GM19438 (cell line): ENCODE measurements at regions not wholly inside any gene's neighbourhood (a gene's known extent, or its start where the extent isn't known, plus 50 kb on each side); places are given as distances from the start of the nearest gene placed in this dataset.

Source experiments
- ATAC-seq: cut with Tn5 transposase; IDR thresholded peaks from one replicate; pipeline ENCODE4 v1.9.1; 2021; ENCODE audit warnings: low read depth; ENCODE audit not compliant: unreplicated experiment

DNA sequence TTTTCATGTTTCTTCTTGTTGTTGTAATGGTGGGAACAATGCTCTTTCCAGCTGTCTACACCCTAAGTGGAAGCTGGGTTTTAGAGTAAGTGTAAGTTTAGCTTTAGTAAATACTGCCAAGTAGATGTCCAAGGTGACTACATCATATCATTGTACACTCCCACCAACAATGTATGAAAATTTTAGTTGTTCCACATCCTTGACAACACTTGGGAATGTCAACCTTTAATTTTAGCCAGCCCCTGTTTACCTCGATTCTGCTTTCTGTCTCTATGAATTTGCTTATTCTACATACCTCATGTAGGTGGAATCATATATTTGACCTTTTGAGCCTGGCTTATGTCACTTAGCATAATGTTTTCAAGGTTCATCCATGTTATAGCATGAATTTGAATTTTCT, 93.0 kb downstream of the MTPAP start:
- ATAC-seq = no peak

DNA sequence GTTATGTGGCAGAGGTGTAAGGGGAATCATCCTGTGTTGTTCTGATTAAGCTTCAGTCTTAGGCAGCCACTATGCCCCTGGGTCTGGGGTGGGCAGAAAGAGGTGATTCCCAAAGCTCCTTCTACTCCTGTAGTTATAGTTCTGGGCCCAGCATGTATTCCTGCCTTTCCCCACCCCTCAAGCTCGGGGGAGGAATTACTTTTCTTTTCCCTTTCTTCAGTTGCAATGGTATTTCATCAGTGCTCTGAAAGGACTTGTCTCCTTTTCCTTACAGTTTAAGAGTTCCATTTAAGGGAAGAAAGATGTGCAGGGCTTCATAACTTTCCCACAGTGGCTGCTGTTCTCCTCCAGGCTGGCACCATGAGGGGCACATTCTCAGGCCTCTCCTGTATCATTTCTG, 94.2 kb downstream of the MTPAP start:
- no peak for ATAC-seq

DNA sequence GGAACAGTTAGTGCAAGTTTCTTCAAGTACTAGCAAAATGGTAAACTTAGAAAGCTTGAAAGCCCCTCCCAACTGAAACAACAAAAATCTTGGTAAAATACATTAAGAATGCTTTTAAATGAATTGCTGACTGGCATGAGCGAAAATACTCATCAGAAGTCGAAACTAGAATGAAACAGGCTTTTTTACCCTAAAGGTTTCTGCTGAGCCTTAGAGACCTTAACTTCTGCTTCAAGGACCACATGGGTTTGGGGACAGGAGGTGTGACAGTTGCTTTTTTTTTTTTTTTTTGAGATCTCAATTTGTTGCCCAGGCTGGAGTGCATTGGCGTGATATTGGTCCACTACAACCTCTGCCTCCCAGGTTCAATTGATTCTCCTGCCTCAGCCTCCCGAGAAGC, 100.3 kb downstream of the MTPAP start:
- no peak for ATAC-seq

DNA sequence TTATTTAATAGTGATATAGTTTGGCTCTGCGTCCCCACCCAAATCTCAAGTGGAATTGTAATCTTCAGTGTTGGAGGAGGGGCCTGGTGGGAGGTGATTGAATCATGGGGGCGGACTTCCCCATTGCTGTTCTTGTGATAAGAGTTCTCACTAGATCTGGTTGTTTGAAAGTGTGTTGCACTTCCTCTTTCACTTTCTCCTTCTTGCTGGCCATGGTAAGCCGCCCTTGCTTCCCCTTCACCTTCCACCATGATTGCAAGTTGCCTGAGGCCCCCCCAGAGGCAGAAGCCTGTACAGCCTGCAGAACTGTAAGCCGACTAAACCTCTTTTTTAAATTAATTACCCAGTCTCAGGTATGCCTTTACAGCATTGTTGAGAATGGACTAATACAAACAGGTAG, 101.4 kb downstream of the MTPAP start:
- ATAC-seq = no peak

DNA sequence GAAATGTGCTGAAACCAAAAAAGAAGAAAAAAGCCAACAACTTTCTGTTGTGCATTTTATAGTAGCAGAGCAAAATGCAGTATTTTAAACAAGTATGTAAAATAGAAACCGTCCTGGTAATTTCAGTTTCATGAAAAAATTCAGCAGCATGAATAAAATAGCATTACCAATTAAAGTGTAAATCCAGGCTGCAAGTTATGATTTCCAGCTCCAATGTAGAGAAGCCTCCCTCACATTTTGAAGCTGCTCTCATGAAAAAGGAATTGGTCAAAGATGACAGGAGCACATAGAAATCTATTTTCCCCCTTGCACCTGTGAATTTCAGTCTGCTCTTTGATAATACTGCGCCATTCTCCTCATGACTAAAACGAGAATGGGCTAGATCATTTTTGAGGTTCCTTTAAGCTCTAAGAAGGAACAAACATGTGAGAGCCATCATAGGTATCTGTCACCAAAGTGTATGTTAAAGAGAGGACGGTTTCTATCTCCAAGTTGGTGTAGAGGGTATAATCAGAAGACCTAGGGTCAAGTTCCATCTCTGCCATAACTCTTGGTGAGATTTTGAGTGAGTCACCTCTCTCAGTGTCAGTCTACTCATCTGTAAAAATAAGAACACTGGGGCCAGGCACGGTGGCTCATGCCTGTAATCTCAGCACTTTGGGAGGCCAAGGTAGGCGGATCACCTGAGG, 107.5 kb downstream of the MTPAP start:
- no peak for ATAC-seq

DNA sequence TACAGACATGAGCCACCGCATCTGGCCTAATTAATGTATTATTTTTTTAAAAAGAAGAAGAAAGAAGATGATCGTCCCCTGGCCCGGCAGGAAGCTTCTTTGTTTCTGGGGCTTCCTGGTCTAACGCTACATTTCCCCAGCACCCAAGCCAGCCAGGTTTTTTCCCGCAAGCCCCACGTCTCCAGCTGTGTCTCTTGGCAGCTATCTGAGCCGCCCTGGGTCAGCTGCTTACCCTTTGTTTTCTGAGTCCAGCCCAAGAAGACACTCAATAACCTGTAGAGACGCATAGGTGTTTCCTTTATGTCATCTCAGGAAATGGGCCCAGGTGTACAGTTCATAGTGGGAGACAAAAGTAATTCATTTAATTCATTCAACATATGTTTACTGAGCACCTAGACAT, 110.2 kb downstream of the MTPAP start:
- no peak for ATAC-seq

DNA sequence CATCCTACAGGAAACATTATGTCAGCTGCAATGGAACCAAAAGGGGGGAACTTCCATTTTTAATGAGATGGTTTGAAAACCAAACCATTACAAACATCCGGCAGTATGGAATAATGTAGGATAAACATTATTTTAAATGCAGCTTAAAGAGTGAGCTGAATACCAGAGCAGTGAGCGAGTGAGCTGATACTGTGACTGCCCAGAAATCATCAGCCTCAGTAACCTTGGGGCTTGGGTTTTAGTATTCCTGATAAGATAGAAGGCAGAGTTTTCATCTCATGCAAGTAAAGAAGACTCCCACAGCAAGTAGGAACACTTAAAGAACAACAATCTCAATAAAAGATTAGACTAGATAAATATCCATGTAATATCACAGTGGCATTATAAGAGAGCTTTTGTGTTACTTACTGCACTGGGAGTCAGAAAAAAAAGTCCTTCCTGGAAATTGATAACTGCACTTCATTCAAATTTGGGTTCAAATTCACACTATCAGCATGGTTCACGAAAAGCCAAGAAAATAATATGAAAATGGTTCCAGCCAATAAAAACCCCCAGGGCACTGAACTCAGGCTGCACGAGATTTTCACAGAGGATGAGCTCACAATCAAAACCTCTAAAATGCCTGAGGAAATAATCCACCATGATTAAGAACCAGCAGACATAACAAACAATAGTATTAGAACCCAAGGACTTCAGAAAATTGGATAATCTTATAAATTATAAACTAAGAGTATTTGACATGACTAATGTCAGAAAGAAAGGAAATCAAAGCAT, 115.7 kb downstream of the MTPAP start:
- no peak for ATAC-seq

DNA sequence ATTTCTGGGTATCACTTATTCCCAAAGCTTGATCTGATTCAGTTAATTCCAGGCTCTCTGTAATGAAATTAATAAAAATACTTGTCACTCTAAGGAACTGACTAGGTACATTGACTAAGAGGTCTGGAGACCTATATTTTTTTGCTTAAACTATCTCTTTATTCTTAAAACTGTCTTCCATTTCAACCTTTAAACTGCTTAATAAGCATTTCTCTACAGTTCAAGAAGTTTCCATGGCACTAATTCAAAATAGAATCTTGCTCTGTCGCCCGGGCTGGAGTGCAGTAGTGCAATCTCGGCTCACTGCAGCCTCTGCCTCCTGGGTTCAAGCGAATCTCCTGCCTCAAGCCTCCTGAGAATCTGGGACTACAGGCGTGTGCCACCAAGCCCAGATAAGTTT, 117.4 kb downstream of the MTPAP start:
- ATAC-seq = no peak

DNA sequence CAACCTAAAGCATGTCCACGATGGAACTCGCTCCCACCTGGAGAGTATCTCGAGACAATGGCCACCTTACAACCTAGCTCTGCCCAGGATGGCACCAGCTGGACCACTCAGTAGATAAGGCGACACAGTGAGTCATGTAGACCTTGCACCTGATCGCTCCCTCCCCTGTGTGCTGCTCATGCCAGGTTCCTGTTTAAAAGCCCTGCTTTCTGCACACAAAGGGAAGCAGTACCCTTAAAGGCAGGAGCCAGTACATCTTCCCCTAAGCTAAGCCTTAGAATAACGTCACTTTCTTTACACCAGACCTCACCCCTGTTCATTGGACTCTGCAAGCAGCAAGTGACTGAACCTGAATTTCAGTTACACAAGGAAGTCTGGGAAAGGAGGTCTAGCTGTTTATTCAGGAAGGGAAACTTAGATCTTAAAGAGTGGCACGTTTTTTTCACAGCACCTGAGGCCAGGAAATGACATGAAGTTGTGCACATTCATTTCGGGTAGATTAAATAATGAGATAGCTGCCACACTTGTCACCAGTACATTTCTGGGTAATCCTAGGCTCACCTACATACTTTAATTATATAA, 117.9 kb downstream of the MTPAP start:
- ATAC-seq = no peak

DNA sequence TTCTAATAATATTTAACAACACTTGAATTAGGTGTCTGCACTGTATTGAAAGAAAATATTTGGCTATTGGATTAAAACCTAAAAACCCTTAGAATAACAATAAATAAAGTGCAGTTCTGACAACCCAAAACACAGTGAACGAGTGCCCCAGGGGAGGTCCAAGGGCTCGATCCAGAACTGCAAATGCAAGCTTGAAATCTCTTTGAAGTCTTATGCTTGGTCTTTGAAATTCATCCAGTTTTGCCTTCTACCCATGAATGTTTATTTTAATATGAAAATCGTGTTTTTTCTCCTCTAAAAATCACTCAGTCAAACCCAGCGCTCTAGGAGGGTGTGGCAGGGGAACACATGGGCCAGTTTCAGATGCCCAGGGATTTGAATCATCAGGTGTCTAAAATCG, 119.5 kb downstream of the MTPAP start:
- ATAC-seq = no peak

DNA sequence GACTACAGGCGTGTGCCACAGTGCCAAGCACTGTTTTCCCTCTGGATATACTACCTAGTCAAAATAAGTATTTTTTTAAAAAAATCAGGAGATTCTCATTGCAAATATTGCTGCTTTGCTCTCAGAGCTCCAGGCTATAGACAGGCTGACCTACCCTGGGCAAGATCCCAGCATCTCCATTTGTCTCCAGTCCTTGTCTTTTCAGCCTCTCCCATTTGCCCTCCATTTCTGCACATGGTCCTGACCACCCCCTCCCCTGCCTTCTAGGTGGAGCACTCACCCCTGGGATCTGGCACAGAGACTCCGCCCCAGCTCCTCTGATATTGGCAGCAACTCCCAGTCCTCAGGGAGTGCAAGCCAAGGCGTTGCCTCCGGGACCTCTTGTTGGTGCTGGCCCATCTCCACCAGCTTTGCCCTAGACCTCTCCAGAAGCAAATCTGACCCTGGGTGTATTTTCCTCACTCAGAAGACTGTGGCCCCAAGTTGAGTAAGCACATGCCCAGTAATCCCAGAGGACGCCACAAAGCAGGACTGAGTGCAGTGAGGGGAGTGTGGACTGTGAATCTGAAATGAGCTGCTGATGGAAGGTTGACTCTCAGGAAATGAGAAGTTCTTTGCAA, 120.6 kb downstream of the MTPAP start:
- no peak for ATAC-seq

DNA sequence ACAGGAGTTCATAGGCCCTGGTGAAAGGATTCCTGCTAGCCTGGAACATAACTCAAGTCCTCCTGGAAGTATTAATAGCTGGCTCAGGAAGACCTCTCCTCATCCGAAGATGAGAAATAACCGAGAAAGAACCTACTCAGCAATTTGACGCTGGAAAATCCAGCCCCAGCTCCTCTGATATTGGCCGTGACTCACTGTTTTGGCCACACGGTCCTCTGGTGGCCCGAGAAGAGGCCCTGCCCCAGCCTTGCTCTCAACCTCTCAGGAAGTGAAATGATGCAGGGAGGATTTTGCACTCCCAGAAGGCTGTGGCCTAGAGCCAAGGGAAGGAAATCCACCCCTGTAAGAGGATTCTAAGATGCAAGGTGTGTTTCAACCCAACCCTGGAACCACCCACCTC, 121.6 kb downstream of the MTPAP start:
- ATAC-seq = no peak

DNA sequence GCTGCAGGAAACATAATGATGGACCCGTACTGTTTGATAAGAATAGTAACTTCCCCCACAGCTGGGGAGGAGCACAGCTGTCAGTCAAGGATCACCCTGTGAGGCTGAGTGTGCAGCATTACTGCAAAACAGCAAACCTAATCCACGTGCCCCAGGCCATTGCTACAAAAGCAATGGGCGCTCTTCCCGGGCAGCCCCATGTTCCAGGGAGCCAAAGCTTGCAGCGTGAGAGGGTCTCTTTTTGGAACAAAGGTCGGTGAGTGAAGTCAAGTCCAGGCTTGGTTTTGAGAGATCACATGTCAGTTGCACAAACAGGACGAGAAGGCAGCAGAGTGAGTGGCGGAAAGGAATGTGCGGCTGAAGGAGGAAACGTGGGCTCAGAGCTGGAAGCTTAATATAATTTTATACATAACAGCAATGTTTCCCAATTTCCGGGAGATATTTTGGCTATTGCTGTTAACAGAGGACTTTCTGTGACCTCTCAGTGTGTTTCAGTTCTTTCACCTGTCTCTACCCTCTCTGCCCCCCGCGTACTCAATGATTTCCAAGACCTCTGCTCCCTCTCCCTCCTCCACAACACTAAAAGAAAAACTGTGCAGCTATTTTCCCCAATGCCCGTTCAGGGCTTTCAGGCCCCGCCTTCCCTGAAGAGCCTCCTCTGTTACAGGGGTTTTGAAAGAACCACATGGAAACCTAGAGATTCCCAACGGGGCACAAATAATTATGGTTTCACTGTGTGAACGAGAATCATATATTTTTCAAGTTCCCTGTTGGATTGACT, 128.9 kb downstream of the MTPAP start:
- ATAC-seq = no peak

DNA sequence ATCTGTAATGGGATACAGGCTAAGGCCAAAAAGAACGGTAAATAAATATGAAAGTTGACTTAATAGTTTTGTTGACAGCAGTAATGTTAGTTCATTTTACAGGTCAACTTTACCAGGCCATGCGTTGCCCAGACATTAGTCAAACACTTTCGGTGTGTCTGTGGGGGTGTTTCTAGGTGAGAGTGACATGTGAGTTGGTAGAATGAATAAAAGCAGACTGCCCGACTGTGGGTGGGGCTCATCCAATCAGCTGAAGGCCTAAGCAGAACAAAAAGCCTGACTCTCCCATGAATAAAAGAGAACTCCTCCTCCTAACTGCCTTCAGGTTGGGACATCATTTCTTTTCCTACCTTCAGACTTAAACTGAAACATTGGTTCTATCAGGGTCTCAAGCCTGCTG, 132.3 kb downstream of the MTPAP start:
- no peak for ATAC-seq

DNA sequence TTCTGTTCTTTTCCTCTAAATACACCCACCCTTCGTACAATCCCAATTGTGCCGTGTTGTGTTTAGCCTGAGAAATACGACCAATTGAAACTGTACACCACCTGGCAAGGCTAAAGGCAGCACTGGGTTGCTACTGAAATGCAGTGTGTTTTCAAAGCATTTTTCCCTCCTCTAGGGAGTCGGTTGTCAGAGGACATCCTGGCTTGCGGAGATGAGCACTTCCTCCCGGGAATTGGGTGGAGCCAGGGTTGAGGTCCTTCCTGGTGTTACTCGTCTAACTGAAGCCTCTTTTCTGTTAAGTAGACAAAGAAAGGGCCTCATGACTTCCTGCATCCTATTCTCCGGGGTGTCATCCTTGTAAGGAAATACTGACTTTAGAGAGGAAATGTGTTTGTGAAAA, 133.5 kb downstream of the MTPAP start:
- no peak for ATAC-seq

DNA sequence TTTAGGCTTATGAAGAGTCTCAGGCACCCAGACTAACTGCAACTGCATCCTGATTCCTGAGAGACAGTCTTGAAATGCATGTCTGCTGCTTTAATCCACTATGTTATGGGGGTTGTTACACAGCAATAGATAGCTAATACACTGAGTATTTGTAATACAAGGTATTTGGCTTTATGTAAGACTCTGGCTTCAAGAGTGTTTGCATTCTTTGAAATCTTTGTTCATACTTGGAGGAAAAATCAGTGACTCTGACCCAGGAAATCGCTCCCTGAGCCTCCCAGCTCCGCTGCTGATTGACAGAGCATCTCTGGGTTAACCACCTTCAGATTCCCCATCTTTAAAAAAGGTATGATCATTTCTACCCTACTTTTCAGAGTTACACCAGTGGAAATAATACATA, 133.9 kb downstream of the MTPAP start:
- no peak for ATAC-seq

DNA sequence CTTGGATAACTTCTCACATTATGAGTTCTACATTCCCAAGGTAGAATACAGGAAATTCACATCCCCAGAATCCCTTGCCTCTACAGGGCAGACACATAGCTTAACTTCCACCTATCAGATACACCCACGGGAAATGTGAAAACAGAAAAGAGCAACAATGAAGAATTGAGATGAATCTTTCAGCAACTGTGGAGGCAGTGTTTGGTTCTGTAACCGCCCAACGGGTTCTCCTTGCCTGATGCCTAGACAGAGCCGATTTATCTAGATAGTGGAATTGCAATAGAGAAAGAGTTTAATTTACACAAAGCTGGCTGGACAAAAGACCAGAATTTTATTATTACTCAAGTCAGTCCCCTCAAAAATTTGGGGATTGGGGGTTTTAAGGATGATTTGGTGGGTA, 138.8 kb downstream of the MTPAP start:
- no peak for ATAC-seq

DNA sequence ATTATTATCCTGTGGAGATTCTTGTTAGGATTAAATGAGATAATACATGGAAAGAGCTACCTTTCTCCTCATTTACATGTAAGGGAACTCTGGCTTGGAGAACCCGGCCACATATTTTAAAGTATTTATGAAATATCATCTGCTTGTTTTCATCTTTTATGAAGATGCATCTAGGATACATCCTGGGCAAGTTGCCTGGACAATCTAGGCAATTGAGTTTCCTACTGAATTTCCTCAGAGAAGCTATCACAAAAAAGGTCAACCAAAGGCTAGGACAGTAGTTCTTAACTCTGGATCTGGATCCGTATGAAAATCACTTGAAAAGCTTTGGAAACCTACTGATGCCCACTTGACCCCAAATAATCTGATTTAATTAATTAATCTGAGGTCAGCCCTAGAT, 140.7 kb downstream of the MTPAP start:
- no peak for ATAC-seq

DNA sequence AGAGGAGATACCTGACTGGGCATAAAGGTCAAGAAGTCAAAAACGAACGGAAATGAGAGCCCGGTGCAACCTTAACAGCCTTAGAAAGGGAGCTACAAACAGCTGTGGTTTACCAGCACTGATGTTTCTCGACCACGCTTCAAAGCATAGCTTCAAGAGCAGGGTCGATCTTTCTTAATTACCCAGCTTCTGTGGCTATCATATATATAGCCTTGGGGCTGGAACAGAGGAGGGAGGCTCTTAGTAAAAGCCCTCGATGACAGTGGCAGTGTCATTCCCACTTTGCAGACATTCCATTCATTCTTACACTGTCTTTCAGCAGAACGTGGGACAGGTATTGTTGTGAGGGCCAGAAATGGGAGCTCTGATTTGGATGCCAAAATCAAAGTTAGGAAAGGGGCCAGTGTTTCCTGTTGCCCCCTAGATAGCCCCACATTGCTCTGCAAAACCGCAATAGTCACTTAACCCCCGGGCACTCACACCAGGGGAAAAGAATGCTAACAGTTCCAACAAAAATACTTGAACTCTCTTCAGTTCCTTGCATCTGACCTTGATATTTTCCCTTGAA, 141.5 kb downstream of the MTPAP start:
- ATAC-seq = no peak

DNA sequence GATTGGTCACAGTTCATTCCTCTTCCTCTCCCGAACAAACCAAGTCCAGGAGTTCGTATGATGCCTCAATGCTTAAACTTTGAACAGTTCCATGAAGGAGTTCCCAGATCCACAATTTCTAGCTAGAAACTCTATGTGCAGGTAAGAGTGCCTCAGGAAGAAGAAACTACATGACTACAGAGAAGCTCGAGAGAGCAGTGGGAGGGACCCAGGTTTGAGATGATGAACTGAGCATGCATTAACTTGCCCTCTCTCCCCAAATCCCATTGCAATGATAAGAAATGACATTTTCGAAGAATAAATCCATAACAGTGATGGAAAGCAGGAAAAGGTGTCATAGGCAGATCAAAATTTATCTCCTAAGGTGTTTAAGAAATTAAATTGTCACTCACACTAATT, 140.6 kb upstream of the JCAD start:
- no peak for ATAC-seq
